Activated naive CD8-positive, alpha-beta T cell treated with anti-CD3 and anti-CD28 coated beads, Interleukin-2, amount 10 ng/mL, durations not matched to agents 7 days and 5 days (primary cell): ENCODE measurements at regions not wholly inside any gene's neighbourhood (a gene's known extent, or its start where the extent isn't known, plus 50 kb on each side); places are given as distances from the start of the nearest gene placed in this dataset.
"Not testable (repeated sequence)": the region's sequence is repeated elsewhere in the genome, so short reads cannot be mapped to it uniquely, and the experiment has no call there.

ENCODE experiments used
- ATAC-seq: fragments of 150-1000 bp; cut with Tn5 transposase; one replicate; pipeline ENCODE4 v1.10.0; 2021; ENCODE audit warnings: low read depth, moderate library complexity
- POLR2A ChIA-PET: fragments of 350-600 bp; sonication (Branson Sonifier 250); formaldehyde crosslinking; loops from one replicate; lab custom pipeline; 2021; ENCODE audit warnings: antibody characterized with exemption; lab: Charles Lee
- DNase-seq: peaks from one replicate; pipeline ENCODE4 v3.0.0; 2021
- H3K27ac Mint-ChIP-seq: one replicate; pipeline ENCODE4 v1.8.0; 2022; ENCODE audit warnings: mild to moderate bottlenecking, mixed read lengths
- H3K27me3 Mint-ChIP-seq: one replicate; pipeline ENCODE4 v1.8.0; 2022; ENCODE audit warnings: mild to moderate bottlenecking, moderate library complexity, mixed read lengths
- H3K36me3 Mint-ChIP-seq: one replicate; pipeline ENCODE4 v1.8.0; 2021; ENCODE audit warnings: mild to moderate bottlenecking, mixed read lengths
- H3K4me1 Mint-ChIP-seq: one replicate; pipeline ENCODE4 v1.8.0; 2021; ENCODE audit warnings: mixed read lengths
- H3K4me3 Mint-ChIP-seq: one replicate; pipeline ENCODE4 v1.8.0; 2022; ENCODE audit warnings: mild to moderate bottlenecking, moderate library complexity, mixed read lengths
- H3K9me3 Mint-ChIP-seq: one replicate; pipeline ENCODE4 v1.8.0; 2021; ENCODE audit warnings: mixed read lengths

GRCh38 chr3:86887876-86888275 is 103.1 kb downstream of the VGLL3 start:
- Mint-ChIP-seq H3K4me3 (no peak overlapping the region), H3K9me3 (peaks cover 2% of the 10 kb centered on the region), H3K27ac (no peak overlapping the region), H3K36me3 (no peaks in the 10 kb centered on the region), H3K27me3 (no peaks in the 10 kb centered on the region), H3K4me1 (no peaks in the 10 kb centered on the region)
- DNase-seq (no peak), ATAC-seq (no peak)
- POLR2A ChIA-PET = no interaction called here

GRCh38 chr3:86880066-86880465 is 110.9 kb downstream of the VGLL3 start:
- ATAC-seq = no peak
- Mint-ChIP-seq H3K27me3 (no peaks in the 10 kb centered on the region), H3K36me3 (no peaks in the 10 kb centered on the region), H3K4me1 (no peaks in the 10 kb centered on the region), H3K4me3 (no peak overlapping the region), H3K27ac (no peak overlapping the region), H3K9me3 (no peaks in the 10 kb centered on the region)
- POLR2A ChIA-PET = no interaction called here
- no peak for DNase-seq

- H3K4me3 Mint-ChIP-seq, H3K27me3 Mint-ChIP-seq, H3K9me3 Mint-ChIP-seq, H3K36me3 Mint-ChIP-seq, POLR2A ChIA-PET, H3K27ac Mint-ChIP-seq, ATAC-seq, DNase-seq, H3K4me1 Mint-ChIP-seq: not testable (repeated sequence)
These were observed 114.3 kb downstream of the VGLL3 start for GRCh38 chr3:86876504-86877181.

- ATAC-seq, H3K4me3 Mint-ChIP-seq, H3K9me3 Mint-ChIP-seq, H3K27ac Mint-ChIP-seq, H3K36me3 Mint-ChIP-seq, H3K4me1 Mint-ChIP-seq, DNase-seq, POLR2A ChIA-PET, H3K27me3 Mint-ChIP-seq: not testable (repeated sequence)
These were observed 116.2 kb downstream of the VGLL3 start for GRCh38 chr3:86874790-86875189.

GRCh38 chr3:86869566-86869965 is 121.4 kb downstream of the VGLL3 start:
- Mint-ChIP-seq H3K36me3 (no peaks in the 10 kb centered on the region), H3K9me3 (peaks cover 6% of the 10 kb centered on the region)
- no peak for ATAC-seq

GRCh38 chr3:86867982-86868381 is 123.0 kb downstream of the VGLL3 start:
- H3K27ac Mint-ChIP-seq = no peak overlapping the region
- POLR2A ChIA-PET = no interaction called here
- H3K36me3 Mint-ChIP-seq = no peaks in the 10 kb centered on the region
- no peak for ATAC-seq
- H3K9me3 Mint-ChIP-seq = peaks cover 6% of the 10 kb centered on the region
- no peaks in the 10 kb centered on the region for H3K4me1 Mint-ChIP-seq
- H3K4me3 Mint-ChIP-seq = no peak overlapping the region
- DNase-seq = no peak
- no peaks in the 10 kb centered on the region for H3K27me3 Mint-ChIP-seq

More at GRCh38 chr3:86869566-86869965, 121.4 kb downstream of the VGLL3 start:
- DNase-seq = no peak
- no peaks in the 10 kb centered on the region for H3K4me1 Mint-ChIP-seq
- POLR2A ChIA-PET = no interaction called here
- no peak overlapping the region for H3K27ac Mint-ChIP-seq
- H3K27me3 Mint-ChIP-seq = no peaks in the 10 kb centered on the region
- H3K4me3 Mint-ChIP-seq = no peak overlapping the region

GRCh38 chr3:86865506-86865905 is 125.4 kb downstream of the VGLL3 start:
- H3K36me3 Mint-ChIP-seq = no peaks in the 10 kb centered on the region
- no peaks in the 10 kb centered on the region for H3K4me1 Mint-ChIP-seq
- no peaks in the 10 kb centered on the region for H3K27me3 Mint-ChIP-seq
- H3K4me3 Mint-ChIP-seq = no peak overlapping the region
- no peaks in the 10 kb centered on the region for H3K9me3 Mint-ChIP-seq
- DNase-seq (no peak), ATAC-seq (no peak)
- no peak overlapping the region for H3K27ac Mint-ChIP-seq
- POLR2A ChIA-PET = no interaction called here

GRCh38 chr3:86856711-86857110 is 134.2 kb downstream of the VGLL3 start:
- Mint-ChIP-seq H3K9me3 (no peaks in the 10 kb centered on the region), H3K27me3 (no peaks in the 10 kb centered on the region), H3K4me1 (no peaks in the 10 kb centered on the region), H3K4me3 (no peak overlapping the region), H3K36me3 (no peaks in the 10 kb centered on the region), H3K27ac (no peak overlapping the region)
- ATAC-seq (no peak), DNase-seq (no peak)
- POLR2A ChIA-PET = no interaction called here

- Mint-ChIP-seq H3K9me3 (no peaks in the 10 kb centered on the region), H3K4me1 (no peaks in the 10 kb centered on the region), H3K27me3 (no peaks in the 10 kb centered on the region), H3K27ac (no peak overlapping the region), H3K36me3 (no peaks in the 10 kb centered on the region), H3K4me3 (no peak overlapping the region)
- POLR2A ChIA-PET = no interaction called here
- ATAC-seq (no peak), DNase-seq (no peak)
These were observed 141.0 kb downstream of the VGLL3 start for GRCh38 chr3:86849991-86850390.

- DNase-seq (no peak), ATAC-seq (no peak)
- no peaks in the 10 kb centered on the region for H3K27me3 Mint-ChIP-seq
- H3K9me3 Mint-ChIP-seq = no peaks in the 10 kb centered on the region
- H3K27ac Mint-ChIP-seq = no peak overlapping the region
- POLR2A ChIA-PET = no interaction called here
- H3K4me3 Mint-ChIP-seq = no peak overlapping the region
- H3K36me3 Mint-ChIP-seq = no peaks in the 10 kb centered on the region
- no peaks in the 10 kb centered on the region for H3K4me1 Mint-ChIP-seq
These were observed 145.2 kb downstream of the VGLL3 start for GRCh38 chr3:86845726-86846125.

GRCh38 chr3:86838927-86839326 is 152.0 kb downstream of the VGLL3 start:
- no peak overlapping the region for H3K27ac Mint-ChIP-seq
- no peak overlapping the region for H3K4me3 Mint-ChIP-seq
- H3K27me3 Mint-ChIP-seq = no peaks in the 10 kb centered on the region
- DNase-seq = no peak
- peaks cover 1% of the 10 kb centered on the region for H3K9me3 Mint-ChIP-seq
- no peaks in the 10 kb centered on the region for H3K4me1 Mint-ChIP-seq
- POLR2A ChIA-PET = no interaction called here
- no peak for ATAC-seq
- no peaks in the 10 kb centered on the region for H3K36me3 Mint-ChIP-seq

GRCh38 chr3:86837871-86838270 is 153.1 kb downstream of the VGLL3 start:
- POLR2A ChIA-PET = no interaction called here
- Mint-ChIP-seq H3K27ac (no peak overlapping the region), H3K36me3 (no peaks in the 10 kb centered on the region), H3K4me3 (no peak overlapping the region), H3K4me1 (no peaks in the 10 kb centered on the region), H3K27me3 (no peaks in the 10 kb centered on the region), H3K9me3 (peaks cover 3% of the 10 kb centered on the region)
- DNase-seq (no peak), ATAC-seq (no peak)

GRCh38 chr3:86830566-86830965 is 160.4 kb downstream of the VGLL3 start:
- no peaks in the 10 kb centered on the region for H3K36me3 Mint-ChIP-seq
- no peaks in the 10 kb centered on the region for H3K4me1 Mint-ChIP-seq
- H3K27ac Mint-ChIP-seq = no peak overlapping the region
- H3K9me3 Mint-ChIP-seq = peaks cover 1% of the 10 kb centered on the region
- no peak overlapping the region for H3K4me3 Mint-ChIP-seq
- H3K27me3 Mint-ChIP-seq = no peaks in the 10 kb centered on the region
- ATAC-seq (no peak), DNase-seq (no peak)
- POLR2A ChIA-PET = no interaction called here

- no peaks in the 10 kb centered on the region for H3K4me1 Mint-ChIP-seq
- POLR2A ChIA-PET = no interaction called here
- H3K27me3 Mint-ChIP-seq = no peaks in the 10 kb centered on the region
- ATAC-seq = no peak
- H3K27ac Mint-ChIP-seq = no peak overlapping the region
- no peaks in the 10 kb centered on the region for H3K36me3 Mint-ChIP-seq
- peaks cover 1% of the 10 kb centered on the region for H3K9me3 Mint-ChIP-seq
- DNase-seq = no peak
- H3K4me3 Mint-ChIP-seq = no peak overlapping the region
These were observed 162.2 kb downstream of the VGLL3 start for GRCh38 chr3:86828751-86829150.

GRCh38 chr3:86827582-86827981 is 163.4 kb downstream of the VGLL3 start:
- DNase-seq, H3K4me1 Mint-ChIP-seq, H3K27ac Mint-ChIP-seq, H3K9me3 Mint-ChIP-seq, ATAC-seq, H3K27me3 Mint-ChIP-seq, H3K36me3 Mint-ChIP-seq, H3K4me3 Mint-ChIP-seq, POLR2A ChIA-PET: not testable (repeated sequence)
